ENCODE measurements at regions not wholly inside any gene's neighbourhood (a gene's known extent, or its start where the extent isn't known, plus 50 kb on each side); places are given as distances from the start of the nearest gene placed in this dataset.

GRCh38 chr5:165161204-165161603, 1655.8 kb downstream of the MAT2B start:
- DNase-seq, result no peak

GRCh38 chr5:165163861-165164260, 1658.4 kb downstream of the MAT2B start:
- no peak for DNase-seq

- no peak for DNase-seq
These were observed 1668.2 kb downstream of the MAT2B start for GRCh38 chr5:165173651-165174050.

GRCh38 chr5:165175041-165175440, 1669.6 kb downstream of the MAT2B start:
- DNase-seq, result no peak

DNA sequence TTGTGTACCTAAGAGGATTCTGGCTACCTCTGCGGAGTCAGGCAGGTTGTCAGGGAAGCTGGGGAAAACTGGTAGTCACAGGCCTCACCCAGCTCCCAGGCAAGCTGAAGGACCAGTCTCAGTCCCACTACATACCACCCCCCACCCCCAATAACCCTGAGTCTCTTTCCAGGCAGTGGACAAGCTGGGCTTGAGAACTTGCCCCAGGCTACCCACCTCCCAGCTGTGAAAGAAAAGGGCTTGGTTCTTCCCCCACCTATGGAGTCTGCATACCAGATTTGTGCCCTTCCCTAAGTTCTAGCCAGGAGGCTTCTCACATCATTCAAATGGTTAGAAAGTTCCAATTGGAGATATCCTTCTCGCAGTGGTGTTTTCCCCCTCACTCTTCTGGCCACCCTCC, 1678.8 kb downstream of the MAT2B start:
- no peak for DNase-seq

DNA sequence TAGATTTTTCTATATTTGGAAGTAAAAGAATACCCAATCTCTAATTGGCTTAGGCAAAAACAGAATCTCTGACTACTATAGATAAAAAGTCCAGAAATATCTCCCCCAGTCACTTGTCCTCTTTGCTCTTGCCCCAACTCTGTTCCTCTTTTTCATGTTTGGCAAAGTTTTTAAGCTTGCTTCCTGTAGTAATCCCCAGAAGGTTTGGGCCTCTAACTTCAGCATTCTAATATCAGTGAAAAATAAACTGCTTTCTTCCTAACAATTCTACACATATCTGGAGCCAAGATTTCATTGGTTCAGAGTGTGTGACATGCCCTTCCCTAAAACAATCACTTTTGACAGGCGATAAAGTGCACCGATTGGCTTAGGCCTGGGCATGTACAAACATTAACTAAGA, 1680.3 kb downstream of the MAT2B start:
- no peak for DNase-seq

DNA sequence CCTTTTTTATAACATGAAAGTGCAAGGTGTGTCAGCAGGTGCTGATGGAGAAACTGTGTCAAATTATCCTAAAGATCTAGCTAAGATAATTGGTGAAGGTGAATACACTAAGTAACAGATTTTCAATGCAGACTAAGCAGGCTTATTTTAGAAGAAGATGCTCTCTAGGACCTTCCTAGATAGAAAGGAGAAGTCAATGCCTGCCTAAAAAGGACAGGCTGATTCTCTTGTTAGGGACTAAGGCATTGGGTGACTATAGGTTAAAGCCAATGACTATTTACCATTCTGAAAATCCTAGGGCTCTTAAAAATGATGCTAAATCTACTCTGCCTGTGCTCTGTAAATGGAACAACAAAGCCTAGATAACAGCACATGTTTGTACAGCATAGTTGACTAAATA, 1682.4 kb downstream of the MAT2B start:
- no peak for DNase-seq

DNA sequence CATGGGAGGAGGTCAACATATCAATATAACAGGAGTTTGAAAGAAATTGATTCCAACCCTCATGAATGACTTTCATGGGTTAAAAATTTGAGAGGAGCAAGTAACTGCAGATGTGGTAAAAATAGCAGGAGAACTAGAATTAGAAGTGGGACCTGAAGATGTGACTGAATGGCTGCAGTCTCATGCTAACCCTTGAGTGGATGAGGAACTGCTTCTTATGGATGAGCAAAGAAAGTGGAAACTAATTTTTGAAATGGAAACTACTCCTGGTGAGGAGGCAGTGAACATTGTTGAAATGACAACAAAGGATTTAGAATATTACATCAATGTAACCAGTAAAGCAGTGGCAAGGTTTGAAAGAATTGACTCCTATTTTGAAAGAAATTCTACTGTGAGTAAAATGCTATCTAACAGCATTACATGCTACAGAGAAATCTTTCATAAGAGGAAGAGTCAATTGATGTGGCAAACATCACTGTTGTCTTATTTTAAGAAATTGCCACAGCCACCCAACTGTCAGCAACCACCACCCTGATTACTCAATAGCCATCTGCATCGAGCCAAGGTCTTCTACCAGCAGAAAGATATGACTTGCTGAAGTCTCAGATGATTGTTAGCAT, 1683.2 kb downstream of the MAT2B start:
- DNase-seq, result no peak

DNA sequence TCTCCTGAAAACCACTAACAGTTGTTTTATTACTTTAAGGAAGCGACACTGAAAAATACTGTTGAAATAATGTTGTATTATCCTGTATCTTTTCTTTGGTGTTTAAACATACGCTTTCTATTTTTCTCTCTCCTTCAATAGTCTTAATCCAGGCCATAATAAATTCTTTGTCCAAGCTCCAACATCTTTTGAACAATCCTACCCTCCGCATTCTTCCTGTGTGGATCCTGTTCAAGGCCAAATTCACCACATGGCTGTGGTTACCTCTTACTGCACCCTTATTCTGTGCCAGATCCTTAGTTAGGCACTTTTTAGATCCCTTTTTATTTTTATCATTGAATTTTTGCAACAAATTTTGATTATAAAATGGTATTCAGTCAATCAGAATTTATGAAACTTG, 1691.5 kb downstream of the MAT2B start:
- DNase-seq, result no peak

DNA sequence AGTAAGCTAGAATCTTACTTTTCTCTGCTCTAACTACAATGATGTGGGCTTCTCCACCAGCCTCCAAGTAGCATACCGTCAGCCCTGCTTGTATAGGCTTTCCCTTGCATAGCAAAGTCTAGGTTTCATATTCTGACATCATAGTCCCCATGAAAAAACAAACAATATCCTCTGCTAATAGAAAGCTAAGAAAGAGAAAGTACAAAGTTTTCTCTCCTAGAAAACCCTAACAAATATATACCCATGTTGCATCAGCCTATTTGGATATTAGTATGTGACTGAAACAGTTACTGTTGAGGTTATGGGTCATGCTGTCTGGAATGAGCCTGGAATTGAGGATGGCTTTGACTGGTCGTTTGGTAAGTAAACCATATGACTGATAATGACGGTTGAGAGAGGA, 1696.0 kb downstream of the MAT2B start:
- no peak for DNase-seq

- DNase-seq, result no peak
These were observed 1696.5 kb downstream of the MAT2B start for GRCh38 chr5:165201771-165202518.

DNA sequence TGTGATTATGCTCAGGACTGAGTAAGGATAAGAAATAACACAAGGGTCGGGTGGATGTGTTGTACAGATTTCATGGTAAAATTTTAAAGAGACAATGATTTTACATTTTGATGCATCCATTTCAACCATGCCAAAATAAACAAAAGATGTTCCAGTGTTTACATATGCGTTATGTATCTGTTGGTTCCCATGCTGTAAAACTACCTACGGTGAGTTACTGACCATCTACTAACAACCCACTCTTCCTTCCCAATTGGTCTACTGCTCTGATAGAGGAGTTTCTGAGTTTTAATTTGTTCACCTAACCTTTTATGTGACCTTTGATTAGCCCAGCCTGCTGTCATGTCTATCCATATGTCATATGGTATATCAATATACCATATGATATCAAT, 1697.1 kb downstream of the MAT2B start:
- DNase-seq, result no peak

- DNase-seq, result no peak
These were observed 1703.8 kb downstream of the MAT2B start for GRCh38 chr5:165209101-165209727.

DNA sequence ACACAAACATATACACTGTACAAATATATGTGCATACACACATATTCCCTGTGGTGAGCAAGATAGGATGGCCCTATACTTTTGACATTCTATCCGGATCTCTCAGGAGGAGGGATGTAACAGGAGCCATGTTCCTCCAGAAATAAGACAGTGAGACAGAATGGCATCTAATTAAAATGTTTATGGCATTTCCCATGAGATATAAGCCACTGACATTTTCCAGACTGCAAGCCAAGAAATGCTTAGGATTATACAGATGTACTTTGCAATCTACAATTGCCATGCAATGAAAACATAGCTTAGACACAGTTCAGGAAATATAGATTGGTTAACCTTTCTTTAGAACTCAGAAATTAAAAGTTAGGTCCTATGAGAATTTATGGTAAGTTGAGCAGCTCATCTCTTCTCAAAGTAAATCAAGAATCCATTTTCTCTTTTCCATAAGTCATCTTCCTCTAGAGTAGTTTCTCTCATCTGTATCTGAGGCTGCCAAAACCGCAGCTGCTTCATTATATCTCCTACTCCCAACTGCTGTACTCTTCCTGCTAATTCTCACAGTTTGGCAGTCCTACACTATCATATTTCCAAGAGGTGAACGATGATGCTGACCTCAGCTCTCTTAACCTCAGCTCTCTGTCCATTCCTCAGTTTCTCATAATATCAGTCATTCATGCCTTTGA, 1719.1 kb downstream of the MAT2B start:
- no peak for DNase-seq

DNA sequence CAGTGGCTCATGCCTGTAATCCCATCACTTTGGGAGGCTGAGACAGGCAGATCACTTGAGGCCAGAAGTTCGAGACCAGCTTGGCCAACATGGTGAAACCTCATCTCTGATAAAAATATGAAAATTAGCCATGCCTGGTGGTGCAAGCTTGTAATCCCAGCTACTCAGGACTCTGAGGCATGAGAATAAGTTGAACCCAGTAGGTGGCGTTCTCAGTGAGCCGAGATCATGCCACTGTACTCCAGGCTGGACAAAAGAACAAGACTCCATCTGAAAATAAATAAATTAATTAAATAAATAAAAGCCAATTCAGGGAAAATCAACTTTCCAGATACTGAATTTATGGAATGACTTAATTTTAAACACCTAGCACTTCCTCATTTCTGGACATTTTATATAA, 1722.1 kb downstream of the MAT2B start:
- DNase-seq, result no peak

GRCh38 chr5:165228184-165228583, 1722.8 kb downstream of the MAT2B start:
- no peak for DNase-seq

DNA sequence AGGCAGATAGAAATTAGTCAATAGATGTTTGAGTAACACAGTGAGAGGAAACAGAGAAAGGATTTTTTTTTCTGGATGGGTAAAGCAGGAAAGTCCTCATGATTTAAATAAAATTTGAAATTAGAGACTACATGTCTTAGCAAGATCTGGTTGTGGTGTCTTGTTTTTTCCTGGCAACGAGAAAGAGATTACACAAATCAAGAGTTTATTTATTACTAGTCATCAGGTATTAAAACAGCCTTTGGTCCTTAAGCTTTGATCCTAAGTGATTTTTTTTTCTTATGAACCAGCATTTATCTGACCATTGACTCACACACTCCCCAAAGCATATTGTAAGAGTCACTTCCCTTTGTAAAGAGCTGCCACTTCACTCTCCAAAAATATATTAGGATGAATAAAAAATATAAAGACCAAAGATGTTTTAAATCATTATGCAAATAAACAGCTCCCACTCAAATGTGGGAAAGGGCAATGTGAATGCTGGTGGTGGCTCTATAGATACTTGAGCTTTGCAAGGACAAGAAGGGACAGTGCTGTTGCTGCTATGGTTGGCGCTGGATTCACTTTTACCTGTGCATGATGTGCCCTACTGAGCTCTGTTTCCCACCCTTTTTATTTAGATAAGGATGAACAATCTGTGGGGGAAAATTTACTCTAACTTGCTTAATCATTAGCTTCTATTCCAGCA, 1726.5 kb downstream of the MAT2B start:
- no peak for DNase-seq

DNA sequence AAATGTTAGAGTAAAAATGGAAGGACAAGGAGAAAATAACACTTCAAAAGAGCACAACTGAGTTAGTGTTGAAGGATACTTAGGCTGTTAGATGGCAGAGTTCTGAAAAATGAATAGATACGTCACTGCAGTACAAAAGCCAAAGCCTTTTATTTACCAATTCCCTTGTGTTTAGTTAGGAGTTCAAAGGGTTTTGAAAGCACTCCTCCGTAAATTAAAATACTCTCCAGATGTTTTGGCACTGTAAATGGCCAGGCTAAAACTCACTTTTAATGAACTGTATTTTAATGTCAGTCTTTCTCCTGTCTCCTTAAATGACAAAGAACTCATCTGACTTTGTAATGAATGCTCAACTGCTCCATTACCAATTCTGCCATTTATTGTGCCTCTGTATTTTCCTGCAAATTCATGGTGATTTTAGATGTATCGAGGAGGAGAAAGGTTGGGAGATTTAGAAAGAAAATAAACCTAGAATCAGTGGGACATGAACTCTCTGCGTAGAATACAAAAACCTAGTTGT, 1727.2 kb downstream of the MAT2B start:
- DNase-seq, result no peak

GRCh38 chr5:165241811-165242210, 1736.4 kb downstream of the MAT2B start:
- DNase-seq, result no peak

- DNase-seq, result no peak
These were observed 1737.2 kb downstream of the MAT2B start for GRCh38 chr5:165242646-165243045.

DNA sequence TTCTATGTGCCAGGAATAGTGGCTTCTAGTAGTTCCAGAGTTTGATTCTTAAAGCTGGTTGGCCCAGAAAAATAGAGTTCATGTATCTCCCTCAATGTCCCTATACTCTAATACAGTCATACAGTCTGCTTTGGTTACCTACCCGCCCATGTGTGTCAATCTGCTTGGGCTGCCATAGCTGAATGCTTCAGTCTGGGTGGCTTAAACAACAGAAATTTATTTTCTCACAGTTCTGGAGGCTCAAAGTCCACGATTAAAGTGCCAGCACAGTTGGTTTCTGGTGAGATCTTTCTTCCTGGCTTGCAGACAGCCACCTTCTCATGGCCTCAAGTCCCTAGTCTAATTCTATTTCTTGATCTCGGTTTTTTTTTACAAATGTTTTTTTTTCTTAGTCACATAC, 1739.0 kb downstream of the MAT2B start:
- DNase-seq, result no peak

- no peak for DNase-seq
These were observed 1752.9 kb downstream of the MAT2B start for GRCh38 chr5:165258197-165258771.

- no peak for DNase-seq
These were observed 1755.0 kb downstream of the MAT2B start for GRCh38 chr5:165260426-165260825.
